WI38 (cell line): ENCODE measurements at regions not wholly inside any gene's neighbourhood (a gene's known extent, or its start where the extent isn't known, plus 50 kb on each side); places are given as distances from the start of the nearest gene placed in this dataset.

Experiments used
- H3K4me3 ChIP-seq: 2 replicates; pipeline ENCODE4 v1.5.1; 2011; ENCODE audit warnings: low read depth, mild to moderate bottlenecking, control low read depth, low read length
- TF ChIP-seq, protein P1 (sequence below): IDR thresholded peaks from 2 replicates; pipeline ENCODE4 v1.5.1; 2012; ENCODE audit warnings: low read depth, mild to moderate bottlenecking, control low read depth, low read length

DNA sequence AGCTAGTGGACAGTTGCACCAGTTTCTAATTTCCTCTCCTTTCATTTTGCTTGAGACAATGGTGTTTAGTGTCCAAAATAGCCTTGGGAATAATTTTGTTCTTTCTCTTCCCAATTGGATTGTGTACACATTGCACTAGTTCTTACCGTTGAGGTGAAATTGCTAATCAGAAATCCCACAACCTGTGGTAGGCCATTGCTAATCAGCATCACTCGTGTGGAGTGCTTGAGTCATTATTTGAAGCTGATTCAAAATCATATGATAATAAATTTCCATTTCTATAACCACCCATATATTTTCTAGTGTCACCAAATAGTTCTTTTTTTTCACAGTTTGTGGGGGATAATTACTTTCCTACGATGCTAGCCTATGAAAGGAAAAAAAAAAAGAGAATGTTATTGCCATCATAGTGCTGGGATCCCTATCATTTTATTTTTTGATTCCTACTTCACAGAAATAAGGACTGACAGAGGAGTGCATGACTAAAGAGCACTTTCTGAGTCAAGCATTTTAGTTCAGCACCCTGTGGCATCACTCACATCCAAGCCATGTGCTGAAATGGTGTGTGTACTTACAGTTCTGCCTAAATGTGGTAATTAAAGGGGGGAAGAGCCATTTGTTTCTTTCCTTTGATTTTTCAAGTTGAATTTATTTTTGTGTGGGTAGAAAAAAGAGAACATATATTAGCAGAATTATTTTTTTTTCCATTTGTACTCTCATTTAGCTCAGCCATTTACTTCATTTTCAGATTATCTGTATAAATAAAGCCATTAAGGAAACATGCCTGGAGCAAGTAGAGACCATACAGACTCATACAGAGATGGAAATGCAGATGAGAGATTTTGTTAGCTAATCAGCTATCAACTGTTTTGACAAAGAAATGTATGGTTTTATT is 108.0 kb upstream of the MEIS2 start:
- TF ChIP-seq, protein P1, sequence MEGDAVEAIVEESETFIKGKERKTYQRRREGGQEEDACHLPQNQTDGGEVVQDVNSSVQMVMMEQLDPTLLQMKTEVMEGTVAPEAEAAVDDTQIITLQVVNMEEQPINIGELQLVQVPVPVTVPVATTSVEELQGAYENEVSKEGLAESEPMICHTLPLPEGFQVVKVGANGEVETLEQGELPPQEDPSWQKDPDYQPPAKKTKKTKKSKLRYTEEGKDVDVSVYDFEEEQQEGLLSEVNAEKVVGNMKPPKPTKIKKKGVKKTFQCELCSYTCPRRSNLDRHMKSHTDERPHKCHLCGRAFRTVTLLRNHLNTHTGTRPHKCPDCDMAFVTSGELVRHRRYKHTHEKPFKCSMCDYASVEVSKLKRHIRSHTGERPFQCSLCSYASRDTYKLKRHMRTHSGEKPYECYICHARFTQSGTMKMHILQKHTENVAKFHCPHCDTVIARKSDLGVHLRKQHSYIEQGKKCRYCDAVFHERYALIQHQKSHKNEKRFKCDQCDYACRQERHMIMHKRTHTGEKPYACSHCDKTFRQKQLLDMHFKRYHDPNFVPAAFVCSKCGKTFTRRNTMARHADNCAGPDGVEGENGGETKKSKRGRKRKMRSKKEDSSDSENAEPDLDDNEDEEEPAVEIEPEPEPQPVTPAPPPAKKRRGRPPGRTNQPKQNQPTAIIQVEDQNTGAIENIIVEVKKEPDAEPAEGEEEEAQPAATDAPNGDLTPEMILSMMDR: no peak
- H3K4me3 ChIP-seq: no peak overlapping the region

DNA sequence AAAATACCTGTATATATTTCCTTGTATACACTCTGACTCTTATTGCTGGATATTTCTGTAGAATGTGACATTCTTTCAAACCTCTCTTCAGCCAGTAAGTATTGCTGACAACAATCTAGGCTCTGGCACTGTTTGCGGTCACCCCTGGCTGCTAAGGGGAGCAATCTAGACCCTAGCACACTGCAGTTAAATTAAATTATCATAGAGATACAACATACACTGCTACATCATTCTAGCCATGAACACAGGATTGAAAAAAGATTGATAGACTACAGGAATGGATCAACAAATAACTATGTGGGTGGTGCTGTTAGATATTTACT is 108.7 kb upstream of the MEIS2 start:
- no peak overlapping the region for H3K4me3 ChIP-seq
- TF ChIP-seq, protein P1: no peak

DNA sequence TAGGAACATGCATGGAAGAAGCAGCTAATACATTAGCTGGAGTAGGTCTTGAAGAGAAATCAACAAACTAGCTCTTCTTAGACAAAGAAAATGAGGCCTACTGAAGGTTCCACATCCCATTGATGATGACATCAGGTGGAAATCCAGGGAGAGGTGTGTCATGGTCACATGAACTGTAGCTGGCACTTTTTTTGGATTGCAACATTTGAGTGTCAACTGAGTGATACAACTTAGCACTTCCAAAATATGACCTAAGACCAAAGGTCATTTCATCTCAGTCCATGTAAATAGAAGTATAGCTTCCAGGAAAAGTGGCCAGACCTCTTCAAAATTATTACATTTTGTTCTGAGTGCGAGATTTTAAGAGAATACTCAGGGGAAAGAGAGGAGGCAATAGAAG is 117.2 kb upstream of the MEIS2 start:
- TF ChIP-seq, protein P1: no peak
- H3K4me3 ChIP-seq: no peak overlapping the region

DNA sequence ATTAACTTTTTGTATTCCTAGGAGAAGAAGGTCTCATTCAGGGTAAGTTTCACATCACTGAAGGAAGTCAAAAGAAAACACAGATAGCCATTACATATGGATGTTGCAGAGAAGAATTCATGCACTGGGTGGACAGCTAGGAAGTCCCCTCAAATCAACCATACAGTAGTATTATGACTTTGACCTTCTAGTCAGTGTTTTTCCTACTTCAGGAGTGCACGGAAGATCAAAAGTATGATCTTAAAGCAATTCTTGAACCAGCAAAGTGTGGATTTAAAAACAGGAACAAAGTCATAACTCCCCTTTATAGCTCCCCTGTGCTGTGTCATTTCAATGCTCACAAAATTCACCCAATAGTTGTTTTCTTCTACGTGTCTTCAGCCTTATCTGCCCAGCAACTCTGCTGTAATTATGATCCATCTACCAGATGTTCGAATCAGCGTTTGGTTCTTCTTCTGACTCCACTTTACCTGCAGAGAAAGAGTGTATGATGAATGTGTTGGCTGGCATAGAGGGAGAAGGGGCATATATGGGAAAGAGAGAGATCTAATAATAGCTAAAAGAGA is 118.1 kb upstream of the MEIS2 start:
- TF ChIP-seq, protein P1: no peak

DNA sequence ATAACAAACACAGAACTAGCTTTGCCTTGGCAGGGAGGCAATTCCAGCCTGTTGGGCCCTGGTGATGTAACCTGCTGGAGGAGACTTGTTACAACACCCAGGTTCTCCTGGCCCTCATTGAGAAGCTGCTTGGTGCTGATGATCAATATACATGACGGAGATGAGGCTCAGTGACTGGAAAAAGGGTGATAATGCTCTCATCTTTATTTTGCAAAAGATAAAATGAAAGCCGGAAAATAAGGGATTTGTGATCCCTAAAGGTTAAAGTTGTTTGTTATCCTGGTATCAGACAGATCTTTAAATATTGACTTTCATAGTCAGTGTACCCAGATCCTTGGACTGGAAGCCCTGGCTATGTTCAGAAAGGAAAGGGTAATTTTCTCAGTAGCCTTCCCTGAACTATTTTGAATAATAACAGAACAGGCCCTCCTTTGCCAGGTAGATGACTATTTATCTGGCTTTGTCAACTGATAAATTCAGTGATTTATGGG is 118.9 kb upstream of the MEIS2 start:
- TF ChIP-seq, protein P1: no peak
- no peak overlapping the region for H3K4me3 ChIP-seq

More for the DNA sequence above, 118.1 kb upstream of the MEIS2 start:
- H3K4me3 ChIP-seq: no peak overlapping the region

DNA sequence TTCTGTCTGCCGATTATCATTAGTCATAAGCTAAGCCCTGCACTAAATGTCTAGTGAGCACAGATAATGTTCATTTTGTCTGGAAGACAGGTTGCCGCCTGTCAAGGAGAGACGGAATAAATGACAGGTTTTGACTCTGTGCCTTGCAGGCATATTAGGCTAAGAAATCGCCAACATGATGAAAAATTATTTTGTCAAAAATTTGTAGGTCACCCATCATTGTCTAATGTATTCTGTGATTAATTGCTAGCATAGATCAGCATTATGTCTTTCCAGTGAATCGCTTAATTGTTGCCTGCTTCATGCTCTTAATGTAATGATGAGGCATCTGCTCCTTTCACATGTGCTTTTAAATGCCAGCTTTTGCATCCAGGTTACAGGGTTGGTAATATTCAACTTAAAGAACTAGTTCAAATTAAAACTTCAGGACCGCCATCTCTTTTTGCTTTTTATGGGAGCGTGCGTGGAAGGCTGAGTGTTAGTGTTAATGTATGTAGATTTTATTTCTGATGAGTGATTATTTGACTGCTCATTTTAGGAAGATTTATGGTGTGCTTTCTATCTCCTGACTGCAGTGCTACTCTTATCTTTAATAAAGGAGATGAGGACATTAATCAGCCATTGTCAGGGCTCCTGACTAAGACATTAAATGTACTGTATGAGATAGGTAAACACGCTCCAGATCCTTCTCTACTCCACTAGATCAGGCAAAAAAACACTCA is 120.8 kb upstream of the MEIS2 start:
- TF ChIP-seq, protein P1: no peak
- no peak overlapping the region for H3K4me3 ChIP-seq

DNA sequence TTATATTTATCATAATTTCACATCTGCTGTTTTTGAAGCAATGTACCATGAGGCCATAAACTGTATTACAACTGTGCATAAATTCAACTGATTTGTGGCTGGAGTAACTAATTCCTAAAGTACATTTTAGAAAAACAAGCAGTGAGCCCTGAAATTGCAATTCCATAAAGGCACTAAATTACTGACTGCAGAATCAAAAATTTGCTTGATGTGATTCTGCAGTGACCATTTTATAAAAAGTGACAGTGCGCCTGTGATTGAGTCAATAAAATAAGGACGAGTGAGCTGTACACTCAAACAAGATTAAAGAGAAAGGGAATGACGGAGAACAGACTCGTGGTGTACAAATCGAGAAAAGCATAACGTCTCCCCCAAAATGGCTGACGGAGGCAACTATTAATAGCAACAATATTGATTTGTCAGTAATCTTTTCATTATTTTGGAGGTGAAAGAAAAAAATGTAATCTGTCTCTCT is 121.4 kb upstream of the MEIS2 start:
- no peak overlapping the region for H3K4me3 ChIP-seq
- TF ChIP-seq, protein P1: no peak
